Nephron (organoid): ENCODE measurements at regions not wholly inside any gene's neighbourhood (a gene's known extent, or its start where the extent isn't known, plus 50 kb on each side); places are given as distances from the start of the nearest gene placed in this dataset.

Experiments
- H3K27ac Mint-ChIP-seq, 3 experiments: 2 replicates each; pipeline ENCODE4 v1.8.0; 2020; ENCODE audit warnings: mixed read lengths in 3 of 3, mild to moderate bottlenecking in 2 of 3, moderate library complexity in 1 of 3
- H3K27me3 Mint-ChIP-seq: 2 replicates; pipeline ENCODE4 v1.8.0; 2021; ENCODE audit warnings: low read depth, mild to moderate bottlenecking, moderate library complexity, mixed read lengths
- H3K36me3 Mint-ChIP-seq: 2 replicates; pipeline ENCODE4 v1.8.0; 2020; ENCODE audit warnings: low read depth, mixed read lengths
- H3K4me1 Mint-ChIP-seq: 2 replicates; pipeline ENCODE4 v1.8.0; 2020; ENCODE audit warnings: mixed read lengths
- H3K4me3 Mint-ChIP-seq, 3 experiments: 2 replicates each; pipeline ENCODE4 v1.8.0; 2020; ENCODE audit warnings: mild to moderate bottlenecking in 3 of 3, mixed read lengths in 3 of 3, moderate library complexity in 2 of 3
- H3K9me3 Mint-ChIP-seq: 2 replicates; pipeline ENCODE4 v1.8.0; 2020; ENCODE audit warnings: mixed read lengths
- TF ChIP-seq, protein P1 (sequence below), 3 experiments: fragments of 200-600 bp; sonication (generic); IDR thresholded peaks; one replicate each; pipeline ENCODE4 v1.5.0; 2021; ENCODE audit warnings: antibody characterized with exemption in 3 of 3; ENCODE audit not compliant: unreplicated experiment in 3 of 3

DNA sequence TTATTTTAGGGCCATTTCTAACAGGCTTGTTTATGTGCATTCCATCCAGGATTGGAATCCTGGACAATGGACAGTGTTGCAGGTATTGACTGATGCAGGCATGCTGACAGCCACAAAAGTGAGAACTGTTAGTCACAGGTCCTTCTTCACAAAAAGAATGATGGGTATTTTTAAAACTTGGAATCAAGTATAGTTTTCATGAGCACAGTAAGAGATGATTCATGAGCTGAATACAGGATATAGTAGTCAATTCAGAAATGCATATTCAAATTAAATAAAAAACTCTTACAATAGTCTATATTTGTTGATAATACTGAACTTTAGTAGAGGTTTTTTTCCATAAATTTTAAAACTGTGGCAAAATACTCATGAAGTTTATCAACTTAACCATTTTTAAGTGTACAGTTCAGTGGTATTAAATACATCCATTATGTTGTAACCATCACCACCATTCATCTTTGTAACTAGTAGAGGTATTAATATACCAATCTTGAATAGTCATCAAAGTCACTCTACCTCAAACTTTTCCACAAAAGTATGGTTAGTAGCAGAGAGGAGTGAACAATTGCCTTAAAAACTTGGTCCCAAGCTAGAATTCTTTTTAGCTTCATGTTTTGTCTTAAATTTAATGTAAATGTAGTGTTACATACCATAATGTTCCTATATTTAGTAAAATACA, 79.5 kb downstream of the KCNRG start:
- Mint-ChIP-seq H3K36me3 (peaks cover 32% of the 10 kb centered on the region), H3K27ac (no peak overlapping the region), H3K27me3 (no peaks in the 10 kb centered on the region), H3K9me3 (peaks cover 18% of the 10 kb centered on the region), H3K4me3 (no peak overlapping the region), H3K4me1 (no peaks in the 10 kb centered on the region)
- TF ChIP-seq, protein P1, sequence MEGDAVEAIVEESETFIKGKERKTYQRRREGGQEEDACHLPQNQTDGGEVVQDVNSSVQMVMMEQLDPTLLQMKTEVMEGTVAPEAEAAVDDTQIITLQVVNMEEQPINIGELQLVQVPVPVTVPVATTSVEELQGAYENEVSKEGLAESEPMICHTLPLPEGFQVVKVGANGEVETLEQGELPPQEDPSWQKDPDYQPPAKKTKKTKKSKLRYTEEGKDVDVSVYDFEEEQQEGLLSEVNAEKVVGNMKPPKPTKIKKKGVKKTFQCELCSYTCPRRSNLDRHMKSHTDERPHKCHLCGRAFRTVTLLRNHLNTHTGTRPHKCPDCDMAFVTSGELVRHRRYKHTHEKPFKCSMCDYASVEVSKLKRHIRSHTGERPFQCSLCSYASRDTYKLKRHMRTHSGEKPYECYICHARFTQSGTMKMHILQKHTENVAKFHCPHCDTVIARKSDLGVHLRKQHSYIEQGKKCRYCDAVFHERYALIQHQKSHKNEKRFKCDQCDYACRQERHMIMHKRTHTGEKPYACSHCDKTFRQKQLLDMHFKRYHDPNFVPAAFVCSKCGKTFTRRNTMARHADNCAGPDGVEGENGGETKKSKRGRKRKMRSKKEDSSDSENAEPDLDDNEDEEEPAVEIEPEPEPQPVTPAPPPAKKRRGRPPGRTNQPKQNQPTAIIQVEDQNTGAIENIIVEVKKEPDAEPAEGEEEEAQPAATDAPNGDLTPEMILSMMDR (IDR thresholded peaks at IDR 0.05; ENCODE audit: unreplicated experiment in 3 of 3), result no peak

DNA sequence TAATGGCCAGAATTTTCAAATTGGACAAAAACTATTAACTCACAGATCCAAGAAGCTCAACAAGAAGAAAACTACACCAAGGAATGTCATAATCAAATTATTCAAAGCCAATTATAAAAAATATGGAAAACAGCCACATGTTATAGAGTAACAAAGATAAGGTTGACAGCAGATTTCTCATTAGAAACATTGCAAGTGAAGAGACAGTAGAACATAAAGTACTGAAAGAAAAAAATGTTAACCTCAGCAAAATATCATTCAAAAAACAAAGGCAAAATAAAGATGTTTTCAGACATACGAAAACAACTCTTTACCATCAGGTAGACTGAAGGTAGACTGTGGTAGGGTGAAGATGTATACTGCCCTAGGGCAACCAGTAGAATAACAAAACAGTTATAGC, 83.4 kb downstream of the KCNRG start:
- Mint-ChIP-seq H3K27ac (no peak overlapping the region), H3K36me3 (peaks cover 57% of the 10 kb centered on the region), H3K9me3 (peaks cover 24% of the 10 kb centered on the region), H3K4me1 (no peaks in the 10 kb centered on the region), H3K4me3 (no peak overlapping the region), H3K27me3 (no peaks in the 10 kb centered on the region)
- TF ChIP-seq, protein P1 (IDR thresholded peaks at IDR 0.05; ENCODE audit: unreplicated experiment in 3 of 3), result no peak

DNA sequence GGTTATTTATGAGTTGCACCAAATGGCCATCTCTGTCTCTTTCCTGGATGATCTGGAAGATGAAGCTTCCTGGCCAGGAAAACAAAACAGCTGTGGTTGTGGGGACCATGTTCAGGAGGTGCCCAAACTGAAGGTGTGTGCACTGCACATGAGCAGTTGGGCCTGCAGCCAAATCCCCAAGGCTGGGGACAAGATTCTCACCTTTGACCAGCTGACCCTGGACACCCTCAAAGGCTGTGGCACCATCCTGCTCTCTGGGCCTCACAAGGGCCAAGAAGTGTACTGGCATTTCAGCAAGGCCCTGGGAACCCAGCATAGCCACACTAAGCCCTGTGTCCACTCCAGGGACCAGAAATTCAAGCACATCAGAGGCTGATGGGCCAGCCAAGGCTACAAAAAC, 84.2 kb downstream of the KCNRG start:
- TF ChIP-seq, protein P1 (IDR thresholded peaks at IDR 0.05; ENCODE audit: unreplicated experiment in 3 of 3), result no peak
- Mint-ChIP-seq H3K4me3 (no peak overlapping the region), H3K27me3 (no peaks in the 10 kb centered on the region), H3K36me3 (peaks cover 62% of the 10 kb centered on the region), H3K4me1 (no peaks in the 10 kb centered on the region), H3K9me3 (peaks cover 24% of the 10 kb centered on the region), H3K27ac (no peak overlapping the region)

DNA sequence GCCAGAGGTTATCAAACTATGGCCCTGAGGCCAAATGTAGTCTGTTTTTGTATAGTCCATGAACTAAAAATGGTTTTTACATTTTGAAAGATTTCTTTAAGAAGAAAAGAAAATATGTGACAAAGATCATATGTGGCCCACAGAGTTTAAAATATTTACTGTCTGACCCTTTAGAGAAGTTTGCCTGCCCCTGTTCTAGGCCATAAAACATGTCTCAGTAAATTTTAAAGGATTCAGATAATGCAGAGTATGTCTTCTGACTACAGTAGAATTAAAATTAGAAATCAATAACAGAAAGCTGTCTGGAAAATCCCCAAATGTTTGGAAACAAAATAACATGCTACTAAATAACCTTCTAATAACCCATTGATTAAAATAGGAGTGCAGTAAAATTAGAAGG, 86.3 kb downstream of the KCNRG start:
- Mint-ChIP-seq H3K36me3 (peaks cover 60% of the 10 kb centered on the region), H3K9me3 (peaks cover 24% of the 10 kb centered on the region), H3K27me3 (no peaks in the 10 kb centered on the region), H3K27ac (peak overlapping the region in 1 of 3 experiments; percentile 20), H3K4me3 (no peak overlapping the region), H3K4me1 (no peaks in the 10 kb centered on the region)
- TF ChIP-seq, protein P1 (IDR thresholded peaks at IDR 0.05; ENCODE audit: unreplicated experiment in 3 of 3), result no peak

DNA sequence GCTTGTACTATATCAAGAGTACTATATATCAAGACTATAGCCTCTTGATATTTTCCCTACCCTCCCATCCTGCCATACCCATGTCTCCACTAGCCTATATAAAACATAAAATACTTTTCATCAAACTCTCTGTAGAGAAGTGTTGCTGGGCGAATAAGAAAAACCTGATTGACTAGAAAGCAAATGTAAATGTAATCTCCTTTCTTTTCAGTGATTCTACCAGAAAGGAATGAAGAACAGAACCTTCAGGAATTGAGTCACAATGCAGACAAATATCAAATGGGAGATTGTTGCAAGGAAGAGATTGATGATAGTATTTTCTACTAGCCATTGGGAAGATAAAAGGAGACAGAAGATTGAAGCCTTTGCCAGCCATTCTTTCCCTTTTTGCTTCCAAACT, 89.2 kb downstream of the KCNRG start:
- Mint-ChIP-seq H3K4me3 (no peak overlapping the region), H3K27ac (no peak overlapping the region), H3K36me3 (peaks cover 35% of the 10 kb centered on the region), H3K27me3 (no peaks in the 10 kb centered on the region), H3K4me1 (no peaks in the 10 kb centered on the region), H3K9me3 (peaks cover 6% of the 10 kb centered on the region)
- TF ChIP-seq, protein P1 (IDR thresholded peaks at IDR 0.05; ENCODE audit: unreplicated experiment in 3 of 3), result no peak

DNA sequence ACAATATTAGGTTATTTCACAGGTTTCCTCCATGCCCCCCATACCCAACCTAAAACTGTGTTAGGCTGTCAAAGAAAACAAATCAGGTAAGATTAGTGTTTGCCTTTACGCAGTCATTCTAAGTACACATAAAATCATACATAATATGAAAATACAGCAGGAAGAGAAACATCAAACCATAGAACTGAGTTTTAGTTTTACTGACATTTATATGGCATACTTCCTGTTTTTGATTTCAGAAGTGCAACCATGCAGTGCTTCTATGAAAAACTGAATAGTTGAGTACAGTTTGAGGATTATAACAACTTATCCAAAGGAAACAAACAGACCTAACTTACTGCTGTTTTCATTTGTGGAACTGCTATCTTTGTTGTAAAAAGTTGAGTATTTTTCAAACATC, 91.3 kb downstream of the KCNRG start:
- H3K27me3 Mint-ChIP-seq, result no peaks in the 10 kb centered on the region
- peaks cover 6% of the 10 kb centered on the region for H3K9me3 Mint-ChIP-seq
- no peaks in the 10 kb centered on the region for H3K4me1 Mint-ChIP-seq
- H3K27ac Mint-ChIP-seq, result peak overlapping the region in 2 of 3 experiments; percentile 41 to 79
- H3K36me3 Mint-ChIP-seq, result peaks cover 27% of the 10 kb centered on the region
- no peak overlapping the region for H3K4me3 Mint-ChIP-seq
- TF ChIP-seq, protein P1 (IDR thresholded peaks at IDR 0.05; ENCODE audit: unreplicated experiment in 3 of 3), result no peak
